ENCODE measurements at regions not wholly inside any gene's neighbourhood (a gene's known extent, or its start where the extent isn't known, plus 50 kb on each side); places are given as distances from the start of the nearest gene placed in this dataset.
A peak's percentile ranks its signal among the peaks of the same experiment; 100 is the strongest.

GRCh38 chr14:61153914-61154545, 127.1 kb downstream of the TMEM30B start:
- Histone ChIP-seq H3K4me3 (ENCODE audit: low read depth, low read length) (no peak overlapping the region), H3K27me3 (ENCODE audit: control insufficient read depth, insufficient read depth, low read length) (no peaks in the 10 kb centered on the region), H3K36me3 (ENCODE audit: control insufficient read depth, insufficient read depth, low read length) (no peaks in the 10 kb centered on the region)
- FAIRE-seq (peak; percentile 72), DNase-seq (ENCODE audit: low read depth) (no peak)
- TF ChIP-seq CTCF (IDR thresholded peaks at IDR 0.05; ENCODE audit: insufficient read depth, low read length, severe bottlenecking) = no peak

GRCh38 chr14:61153431-61153830, 127.7 kb downstream of the TMEM30B start:
- no peak for TF ChIP-seq CTCF (IDR thresholded peaks at IDR 0.05; ENCODE audit: insufficient read depth, low read length, severe bottlenecking)
- no peak overlapping the region for H3K4me3 ChIP-seq (ENCODE audit: low read depth, low read length)
- no peak for FAIRE-seq
- H3K27me3 ChIP-seq (ENCODE audit: control insufficient read depth, insufficient read depth, low read length) = no peaks in the 10 kb centered on the region
- no peak for DNase-seq (ENCODE audit: low read depth)
- no peaks in the 10 kb centered on the region for H3K36me3 ChIP-seq (ENCODE audit: control insufficient read depth, insufficient read depth, low read length)

- Histone ChIP-seq H3K27me3 (ENCODE audit: control insufficient read depth, insufficient read depth, low read length) (no peaks in the 10 kb centered on the region), H3K36me3 (ENCODE audit: control insufficient read depth, insufficient read depth, low read length) (no peaks in the 10 kb centered on the region), H3K4me3 (ENCODE audit: low read depth, low read length) (no peak overlapping the region)
- DNase-seq (ENCODE audit: low read depth) (no peak), FAIRE-seq (no peak)
- no peak for TF ChIP-seq CTCF (IDR thresholded peaks at IDR 0.05; ENCODE audit: insufficient read depth, low read length, severe bottlenecking)
Measured at GRCh38 chr14:61152851-61153364, 128.2 kb downstream of the TMEM30B start.

GRCh38 chr14:61151251-61151650, 129.9 kb downstream of the TMEM30B start:
- Histone ChIP-seq H3K36me3 (ENCODE audit: control insufficient read depth, insufficient read depth, low read length) (no peaks in the 10 kb centered on the region), H3K4me3 (ENCODE audit: low read depth, low read length) (no peak overlapping the region), H3K27me3 (ENCODE audit: control insufficient read depth, insufficient read depth, low read length) (no peaks in the 10 kb centered on the region)
- DNase-seq (ENCODE audit: low read depth) (no peak), FAIRE-seq (no peak)
- TF ChIP-seq CTCF (IDR thresholded peaks at IDR 0.05; ENCODE audit: insufficient read depth, low read length, severe bottlenecking) = no peak

- DNase-seq (ENCODE audit: low read depth) (no peak), FAIRE-seq (no peak)
- Histone ChIP-seq H3K4me3 (ENCODE audit: low read depth, low read length) (no peak overlapping the region), H3K27me3 (ENCODE audit: control insufficient read depth, insufficient read depth, low read length) (no peaks in the 10 kb centered on the region), H3K36me3 (ENCODE audit: control insufficient read depth, insufficient read depth, low read length) (no peaks in the 10 kb centered on the region)
- no peak for TF ChIP-seq CTCF (IDR thresholded peaks at IDR 0.05; ENCODE audit: insufficient read depth, low read length, severe bottlenecking)
Measured at GRCh38 chr14:61150851-61151250, 130.3 kb downstream of the TMEM30B start.

- Histone ChIP-seq H3K36me3 (ENCODE audit: control insufficient read depth, insufficient read depth, low read length) (no peaks in the 10 kb centered on the region), H3K4me3 (ENCODE audit: low read depth, low read length) (no peak overlapping the region), H3K27me3 (ENCODE audit: control insufficient read depth, insufficient read depth, low read length) (no peaks in the 10 kb centered on the region)
- FAIRE-seq (no peak), DNase-seq (ENCODE audit: low read depth) (no peak)
- no peak for TF ChIP-seq CTCF (IDR thresholded peaks at IDR 0.05; ENCODE audit: insufficient read depth, low read length, severe bottlenecking)
Measured at GRCh38 chr14:61149896-61150295, 131.2 kb downstream of the TMEM30B start.
